ENCODE measurements at regions not wholly inside any gene's neighbourhood (a gene's known extent, or its start where the extent isn't known, plus 50 kb on each side); places are given as distances from the start of the nearest gene placed in this dataset.
"Not testable (repeated sequence)": the region's sequence is repeated elsewhere in the genome, so short reads cannot be mapped to it uniquely, and the experiment has no call there.

GRCh38 chr2:13968811-13969210 lies 663.7 kb upstream of the LRATD1 start:
- DNase-seq: no peak

DNA sequence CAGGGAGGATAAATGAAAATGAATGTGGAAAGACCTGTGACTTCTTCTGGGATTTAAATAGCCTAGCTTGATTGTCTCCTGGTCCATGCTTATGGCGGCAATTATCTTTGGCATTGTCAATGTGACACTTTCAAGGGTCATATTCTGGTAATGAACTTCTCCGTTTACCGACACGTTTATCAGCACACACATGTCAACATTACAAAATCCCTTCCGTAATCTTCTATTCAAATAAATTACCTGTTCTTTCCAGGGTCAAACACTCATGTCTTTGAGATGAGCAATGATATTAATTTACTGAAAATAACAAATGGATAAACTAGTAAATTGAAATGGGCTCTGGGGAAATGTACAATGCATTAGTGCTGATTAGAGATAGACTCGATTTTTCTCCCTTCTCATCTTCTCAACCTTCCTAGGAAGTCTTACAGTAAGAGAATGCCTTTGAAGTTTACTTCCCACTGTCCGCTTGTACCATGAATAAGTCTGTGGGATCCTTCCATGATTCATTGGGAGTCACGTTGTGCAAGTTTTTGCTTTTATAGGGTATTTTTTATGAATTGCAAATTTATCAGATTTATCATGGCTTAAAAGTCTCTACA lies 646.3 kb upstream of the LRATD1 start:
- DNase-seq: no peak

DNA sequence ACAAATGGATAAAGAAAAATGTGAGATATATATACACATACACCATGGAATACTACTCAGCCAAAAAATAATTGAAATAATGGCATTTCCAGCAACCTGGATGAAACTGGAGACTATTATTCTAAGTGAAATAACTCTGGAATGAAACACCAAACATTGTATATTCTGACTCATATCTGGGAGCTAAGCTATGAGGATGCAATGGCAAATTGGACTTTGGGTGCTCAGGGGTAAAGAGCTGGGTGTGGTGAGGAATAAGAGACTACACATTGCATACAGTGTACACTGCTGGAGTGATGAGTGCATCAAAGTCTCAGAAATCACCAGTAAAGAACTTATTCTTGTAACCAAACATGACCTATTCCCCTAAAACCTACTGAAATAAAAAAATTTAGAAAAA lies 636.0 kb upstream of the LRATD1 start:
- DNase-seq: no peak

- no peak for DNase-seq
Measured at GRCh38 chr2:14011190-14011589, 621.3 kb upstream of the LRATD1 start.

DNA sequence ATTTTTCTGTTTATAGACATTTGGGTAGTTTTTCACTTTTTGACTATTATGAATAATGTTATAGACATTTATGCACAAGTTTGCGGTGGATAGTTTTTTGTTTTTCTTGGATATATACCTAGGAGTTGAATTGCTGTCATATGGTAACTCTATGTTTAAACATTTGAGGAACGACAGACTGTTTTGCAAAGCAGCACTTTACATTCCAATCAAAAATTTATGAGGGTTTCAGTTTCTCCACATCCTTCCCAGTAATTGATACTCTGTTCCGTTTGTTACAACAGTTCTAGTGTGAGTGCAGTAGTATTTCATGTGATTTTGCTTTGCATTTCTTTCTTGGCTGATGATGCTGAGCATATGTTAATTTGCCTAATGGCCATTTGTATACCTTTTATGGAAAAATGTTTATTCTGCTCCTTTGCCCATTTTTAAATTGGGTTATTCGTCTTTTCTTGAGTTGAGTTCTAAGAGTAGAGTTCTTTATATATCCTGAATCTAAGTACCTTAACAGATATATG lies 617.3 kb upstream of the LRATD1 start:
- no peak for DNase-seq

GRCh38 chr2:14016289-14016955 lies 616.1 kb upstream of the LRATD1 start:
- no peak for DNase-seq

DNA sequence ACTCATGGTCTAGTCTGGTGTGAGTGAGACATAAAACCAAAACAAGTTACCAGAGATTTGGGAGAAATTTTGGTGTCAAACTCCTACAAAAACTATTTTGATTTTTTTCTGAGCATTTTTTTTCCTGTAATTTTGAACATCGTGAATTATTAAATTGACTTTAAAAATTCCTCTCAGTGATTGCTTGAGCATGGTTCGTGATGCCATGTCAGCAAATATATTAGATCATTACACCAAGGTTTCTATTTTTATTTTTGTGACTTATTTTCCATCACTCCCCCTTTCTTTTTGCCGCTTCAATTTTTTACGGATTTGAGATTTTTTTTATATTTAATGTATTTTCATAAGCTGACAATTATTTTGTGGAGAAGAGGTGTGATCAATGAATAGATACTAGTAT lies 613.9 kb upstream of the LRATD1 start:
- DNase-seq: no peak

- DNase-seq: no peak
Measured at GRCh38 chr2:14023558-14023957, 609.0 kb upstream of the LRATD1 start.

DNA sequence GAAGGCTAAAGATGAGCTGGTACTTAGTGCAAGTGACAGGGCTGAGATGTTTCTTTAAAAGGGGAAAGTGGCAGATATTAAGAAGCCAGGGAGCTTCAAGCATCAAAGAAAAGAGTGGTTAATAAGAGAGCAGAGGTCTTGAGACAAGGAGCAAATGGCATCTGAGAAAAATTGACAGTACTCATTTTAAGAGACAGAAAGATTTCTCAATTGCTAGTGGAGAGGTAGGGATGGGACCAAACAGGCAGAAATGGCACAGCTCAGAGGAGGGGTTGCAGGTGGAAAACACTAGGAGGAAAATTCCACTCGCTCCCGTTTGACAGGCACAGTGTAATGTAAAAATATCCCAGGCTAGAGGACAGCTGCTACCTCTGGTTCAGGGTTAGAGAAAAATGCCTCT lies 593.4 kb upstream of the LRATD1 start:
- no peak for DNase-seq

- no peak for DNase-seq
Measured at GRCh38 chr2:14047491-14047890, 585.0 kb upstream of the LRATD1 start.

DNA sequence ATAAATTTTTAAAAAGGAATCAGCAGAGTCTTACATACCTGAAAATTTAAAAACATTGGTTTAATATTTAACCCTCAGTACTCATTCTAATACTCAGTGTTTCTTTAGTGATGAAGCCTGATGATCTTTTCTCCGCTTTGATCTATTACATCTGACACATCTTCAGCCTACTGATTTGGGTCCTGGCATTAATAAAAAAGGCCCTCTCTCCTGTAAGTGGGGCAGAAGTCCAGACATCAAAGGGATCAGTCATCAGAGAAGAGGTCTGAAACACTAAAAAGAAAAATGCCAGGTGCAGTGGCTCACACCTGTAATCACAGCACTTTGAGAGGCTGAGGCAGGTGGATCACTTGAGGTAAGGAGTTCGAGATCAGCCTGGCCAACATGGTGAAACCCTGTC lies 581.1 kb upstream of the LRATD1 start:
- no peak for DNase-seq

- DNase-seq: no peak
Measured at GRCh38 chr2:14053105-14053504, 579.4 kb upstream of the LRATD1 start.

- no peak for DNase-seq
Measured at GRCh38 chr2:14064346-14064745, 568.2 kb upstream of the LRATD1 start.

DNA sequence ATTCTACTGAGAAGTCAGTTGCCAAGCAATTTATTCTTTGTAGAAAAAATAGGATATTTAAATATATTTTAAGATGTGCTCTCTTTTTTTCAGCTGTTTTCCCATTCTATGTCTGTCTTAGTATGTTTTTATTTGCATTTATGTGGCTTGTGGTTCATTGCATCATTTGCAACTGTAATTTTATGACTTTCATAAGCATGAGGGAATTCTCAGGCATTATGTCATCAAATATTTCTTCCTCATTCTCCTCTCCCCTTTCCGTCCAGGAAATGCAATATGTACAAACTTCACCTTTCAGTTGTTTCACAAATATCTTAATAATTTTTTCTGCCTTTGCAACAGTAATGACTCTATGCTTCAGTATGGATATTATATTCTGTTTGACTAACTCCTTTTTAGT lies 560.2 kb upstream of the LRATD1 start:
- no peak for DNase-seq

- no peak for DNase-seq
Measured at GRCh38 chr2:14074691-14075090, 557.8 kb upstream of the LRATD1 start.

DNA sequence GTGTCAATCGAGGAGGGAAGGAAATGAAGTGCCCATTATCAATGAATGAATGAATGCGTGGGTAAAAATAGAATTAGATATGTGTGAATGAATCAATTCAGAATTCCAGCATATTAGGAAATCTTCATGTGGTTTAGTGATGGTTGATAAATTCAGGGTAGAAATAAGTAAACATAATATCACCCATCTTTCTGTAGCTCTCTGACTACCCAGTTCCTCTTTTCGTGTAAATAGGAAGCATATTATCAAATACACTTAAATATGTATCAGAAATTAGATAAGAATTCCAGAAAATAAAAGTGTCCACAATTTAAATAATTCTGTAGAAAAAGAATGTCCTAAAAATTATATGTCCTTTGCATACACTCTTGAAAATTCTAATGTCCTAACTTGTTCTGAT lies 552.9 kb upstream of the LRATD1 start:
- no peak for DNase-seq

GRCh38 chr2:14081521-14081920 lies 551.0 kb upstream of the LRATD1 start:
- no peak for DNase-seq

DNA sequence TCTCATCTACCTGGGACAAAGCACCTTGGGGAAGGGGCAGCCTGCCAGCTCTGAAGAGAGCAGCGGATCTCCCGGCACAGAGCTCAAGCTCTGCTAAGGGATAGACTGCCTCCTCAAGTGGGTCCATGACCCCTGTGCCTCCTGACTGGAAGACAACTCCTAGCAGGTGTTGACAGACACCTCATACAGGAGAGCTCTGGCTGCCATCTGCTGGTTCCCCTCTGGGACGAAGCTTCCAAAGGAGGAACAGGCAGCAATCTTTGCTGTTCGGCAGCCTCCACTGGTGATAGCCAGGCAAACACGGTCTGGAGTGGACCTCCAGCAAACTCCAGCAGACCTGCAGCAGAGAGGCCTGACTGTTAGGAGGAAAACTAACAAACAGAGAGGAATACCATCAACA lies 549.9 kb upstream of the LRATD1 start:
- DNase-seq: no peak

- DNase-seq: no peak
Measured at GRCh38 chr2:14094592-14094991, 537.9 kb upstream of the LRATD1 start.

DNA sequence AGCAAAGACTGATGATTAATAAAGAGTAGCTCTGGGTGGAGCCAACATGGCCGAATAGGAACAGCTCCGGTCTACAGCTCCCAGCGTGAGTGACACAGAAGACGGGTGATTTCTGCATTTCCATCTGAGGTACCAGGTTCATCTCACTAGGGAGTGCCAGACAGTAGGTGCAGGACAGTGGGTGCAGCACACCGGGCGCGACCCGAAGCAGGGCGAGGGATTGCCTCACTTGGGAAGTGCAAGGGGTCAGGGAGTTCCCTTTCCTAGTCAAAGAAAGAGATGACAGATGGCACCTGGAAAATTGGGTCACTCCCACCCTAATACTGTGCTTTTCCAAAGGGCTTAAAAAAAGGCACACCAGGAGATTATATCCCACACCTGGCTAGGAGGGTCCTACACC lies 533.4 kb upstream of the LRATD1 start:
- not testable (repeated sequence) for DNase-seq

DNA sequence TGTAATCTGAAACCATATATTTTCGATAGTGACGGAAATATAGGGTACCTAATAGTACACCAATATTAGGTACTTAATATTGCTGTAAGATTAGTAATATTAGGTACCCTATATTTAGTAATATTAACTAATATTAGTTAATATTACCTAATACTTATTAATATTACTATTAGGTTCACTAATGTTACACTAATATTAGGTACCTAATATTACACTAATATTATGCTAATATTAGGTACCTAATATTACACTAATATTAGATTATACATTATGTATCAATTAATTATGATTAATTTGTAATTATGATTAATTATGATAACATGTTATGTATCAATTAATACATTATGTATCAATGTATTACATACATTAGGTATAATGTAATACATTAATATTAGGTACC lies 518.2 kb upstream of the LRATD1 start:
- DNase-seq: no peak

- no peak for DNase-seq
Measured at GRCh38 chr2:14120376-14120775, 512.1 kb upstream of the LRATD1 start.

DNA sequence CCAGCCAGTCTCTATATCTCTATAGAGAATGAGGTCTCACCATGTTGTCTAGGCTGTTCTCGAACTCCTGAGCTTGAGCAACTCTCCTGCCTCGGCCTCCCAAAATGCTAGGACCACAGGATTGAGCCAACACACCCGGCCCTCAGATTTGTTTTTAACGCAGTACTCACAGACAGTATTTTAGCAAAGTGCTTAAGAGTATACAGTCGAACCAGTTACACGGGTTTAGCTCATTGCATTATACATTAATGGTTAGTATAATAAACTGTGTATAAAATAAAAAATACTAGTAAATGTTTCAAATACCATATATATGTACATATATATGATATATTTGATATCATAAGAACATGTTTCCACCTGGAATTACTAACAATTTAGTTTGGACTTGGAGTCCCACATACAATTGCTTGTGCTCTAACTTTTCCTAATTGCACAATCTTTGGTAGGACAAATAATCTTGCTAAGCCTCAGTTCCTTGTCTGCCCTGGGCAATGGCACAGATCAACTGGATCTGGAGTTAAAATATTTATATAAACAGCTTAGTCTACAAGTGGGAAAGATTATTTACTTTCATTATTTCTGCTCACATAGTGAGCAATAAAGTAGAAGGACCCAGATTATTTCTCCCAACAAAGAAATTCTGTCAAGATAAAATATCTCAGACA lies 508.9 kb upstream of the LRATD1 start:
- DNase-seq: no peak

GRCh38 chr2:14125624-14126293 lies 506.8 kb upstream of the LRATD1 start:
- DNase-seq: no peak

All from NCI-H146 (cell line).